Vagina (tissue), 2 donors: ENCODE measurements at regions not wholly inside any gene's neighbourhood (a gene's known extent, or its start where the extent isn't known, plus 50 kb on each side); places are given as distances from the start of the nearest gene placed in this dataset.

Experiments
- CTCF ChIP-seq, 3 experiments: fragments of 450-650 bp in 2 of 3; fragments of 200-600 bp in 1 of 3; sonication (generic) in 1 of 3; IDR thresholded peaks; one replicate each; pipeline ENCODE4 v1.5.1; 2017 to 2019; ENCODE audit warnings: antibody characterized with exemption in 3 of 3, mild to moderate bottlenecking in 2 of 3, moderate library complexity in 2 of 3
- POLR2A ChIP-seq, 2 donors: fragments of 450-650 bp; IDR thresholded peaks; one replicate each; pipeline ENCODE4 v1.6.1; 2017; ENCODE audit warnings: antibody characterized with exemption in 2 of 2, mild to moderate bottlenecking in 2 of 2, moderate library complexity in 2 of 2

- TF ChIP-seq CTCF (IDR thresholded peaks at IDR 0.05) (no peak), POLR2A (IDR thresholded peaks at IDR 0.05) (no peak)
Measured at GRCh38 chr16:13436641-13437412, 483.1 kb upstream of the ERCC4 start.
